CD4-positive, alpha-beta T cell treated with Interleukin-6 at 100 ng/mL for 8 hours (primary cell): ENCODE measurements at regions not wholly inside any gene's neighbourhood (a gene's known extent, or its start where the extent isn't known, plus 50 kb on each side); places are given as distances from the start of the nearest gene placed in this dataset.
"Not testable (repeated sequence)": the region's sequence is repeated elsewhere in the genome, so short reads cannot be mapped to it uniquely, and the experiment has no call there.

Source experiments
- DNase-seq: peaks from one replicate; pipeline ENCODE4 v3.0.0-alpha.2; 2020; ENCODE audit warnings: mixed read lengths, low spot score

- DNase-seq, result no peak
Observed at GRCh38 chr7:16089191-16089590, 332.1 kb downstream of the CRPPA start.

- DNase-seq, result no peak
Observed at GRCh38 chr7:16086743-16087142, 334.6 kb downstream of the CRPPA start.

- DNase-seq, result not testable (repeated sequence)
Observed at GRCh38 chr7:16085780-16086179, 335.6 kb downstream of the CRPPA start.

GRCh38 chr7:16084875-16085274 lies 336.5 kb downstream of the CRPPA start:
- no peak for DNase-seq

- DNase-seq, result no peak
Observed at GRCh38 chr7:16084370-16084769, 337.0 kb downstream of the CRPPA start.

GRCh38 chr7:16083931-16084330 lies 337.4 kb downstream of the CRPPA start:
- no peak for DNase-seq

- DNase-seq, result no peak
Observed at GRCh38 chr7:16080131-16080530, 341.2 kb downstream of the CRPPA start.

GRCh38 chr7:16079723-16080122 lies 341.6 kb downstream of the CRPPA start:
- DNase-seq, result no peak

GRCh38 chr7:16078076-16078952 lies 343.0 kb downstream of the CRPPA start:
- DNase-seq, result no peak

GRCh38 chr7:16071246-16071857 lies 350.0 kb downstream of the CRPPA start:
- DNase-seq, result peak; percentile 20

- no peak for DNase-seq
Observed at GRCh38 chr7:16070806-16071205, 350.5 kb downstream of the CRPPA start.

- DNase-seq, result no peak
Observed at GRCh38 chr7:16069998-16070397, 351.3 kb downstream of the CRPPA start.

- DNase-seq, result no peak
Observed at GRCh38 chr7:16068183-16068582, 353.2 kb downstream of the CRPPA start.

GRCh38 chr7:16067711-16068110 lies 353.6 kb downstream of the CRPPA start:
- no peak for DNase-seq

- no peak for DNase-seq
Observed at GRCh38 chr7:16066805-16067459, 354.4 kb downstream of the CRPPA start.

GRCh38 chr7:16065939-16066338 lies 355.4 kb downstream of the CRPPA start:
- no peak for DNase-seq

GRCh38 chr7:16063716-16064675 lies 357.3 kb downstream of the CRPPA start:
- no peak for DNase-seq

- no peak for DNase-seq
Observed at GRCh38 chr7:16063221-16063620, 358.1 kb downstream of the CRPPA start.

- no peak for DNase-seq
Observed at GRCh38 chr7:16062269-16062668, 359.1 kb downstream of the CRPPA start.

- DNase-seq, result no peak
Observed at GRCh38 chr7:16061630-16062029, 359.7 kb downstream of the CRPPA start.

- DNase-seq, result no peak
Observed at GRCh38 chr7:16061011-16061410, 360.3 kb downstream of the CRPPA start.

- DNase-seq, result no peak
Observed at GRCh38 chr7:16060502-16060901, 360.8 kb downstream of the CRPPA start.
